Activated CD8-positive, alpha-beta memory T cell treated with anti-CD3 and anti-CD28 coated beads for 36 hours (primary cell): ENCODE measurements at regions not wholly inside any gene's neighbourhood (a gene's known extent, or its start where the extent isn't known, plus 50 kb on each side); places are given as distances from the start of the nearest gene placed in this dataset.
"Not testable (repeated sequence)": the region's sequence is repeated elsewhere in the genome, so short reads cannot be mapped to it uniquely, and the experiment has no call there.

Experiments
- CTCF ChIA-PET: fragments of 350-600 bp; sonication (Branson Sonifier 250); formaldehyde crosslinking; loops from one replicate; lab custom pipeline; 2021; ENCODE audit warnings: antibody characterized with exemption; lab: Charles Lee
- POLR2A ChIA-PET: fragments of 350-600 bp; sonication (Branson Sonifier 250); formaldehyde crosslinking; loops from one replicate; lab custom pipeline; 2021; ENCODE audit warnings: antibody characterized with exemption; lab: Charles Lee

GRCh38 chrY:7588176-7588575 lies 676.6 kb upstream of the AMELY start:
- CTCF ChIA-PET, POLR2A ChIA-PET: not testable (repeated sequence)

GRCh38 chrY:7562541-7562940 lies 651.0 kb upstream of the AMELY start:
- ChIA-PET POLR2A (no interaction called here), CTCF (no interaction called here)

DNA sequence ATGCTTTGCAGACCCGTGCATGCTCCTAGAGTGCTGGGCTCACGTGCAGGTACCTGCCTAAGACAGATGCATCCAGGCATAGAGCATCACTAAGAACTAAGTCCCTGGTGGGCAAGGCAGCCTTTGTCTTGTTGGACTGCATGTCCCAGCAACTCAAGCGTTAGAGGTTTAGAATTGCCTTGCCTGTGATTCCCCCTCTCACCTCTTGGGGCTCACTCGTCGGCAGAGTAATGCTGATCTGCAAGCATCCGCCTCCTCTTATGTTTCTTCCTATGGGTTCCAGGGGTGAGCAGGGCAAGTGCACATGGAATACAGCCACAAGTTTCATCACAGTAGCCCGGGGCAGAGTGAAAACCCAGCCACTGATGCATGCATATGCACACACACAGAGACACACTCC lies 646.1 kb upstream of the AMELY start:
- POLR2A ChIA-PET = no interaction called here

GRCh38 chrY:7555006-7555405 lies 643.5 kb upstream of the AMELY start:
- POLR2A ChIA-PET = no interaction called here
- CTCF ChIA-PET = no interaction called here

More for the DNA sequence above, 646.1 kb upstream of the AMELY start:
- CTCF ChIA-PET = no interaction called here

GRCh38 chrY:7545060-7545459 lies 633.5 kb upstream of the AMELY start:
- CTCF ChIA-PET = no interaction called here
- POLR2A ChIA-PET = no interaction called here

DNA sequence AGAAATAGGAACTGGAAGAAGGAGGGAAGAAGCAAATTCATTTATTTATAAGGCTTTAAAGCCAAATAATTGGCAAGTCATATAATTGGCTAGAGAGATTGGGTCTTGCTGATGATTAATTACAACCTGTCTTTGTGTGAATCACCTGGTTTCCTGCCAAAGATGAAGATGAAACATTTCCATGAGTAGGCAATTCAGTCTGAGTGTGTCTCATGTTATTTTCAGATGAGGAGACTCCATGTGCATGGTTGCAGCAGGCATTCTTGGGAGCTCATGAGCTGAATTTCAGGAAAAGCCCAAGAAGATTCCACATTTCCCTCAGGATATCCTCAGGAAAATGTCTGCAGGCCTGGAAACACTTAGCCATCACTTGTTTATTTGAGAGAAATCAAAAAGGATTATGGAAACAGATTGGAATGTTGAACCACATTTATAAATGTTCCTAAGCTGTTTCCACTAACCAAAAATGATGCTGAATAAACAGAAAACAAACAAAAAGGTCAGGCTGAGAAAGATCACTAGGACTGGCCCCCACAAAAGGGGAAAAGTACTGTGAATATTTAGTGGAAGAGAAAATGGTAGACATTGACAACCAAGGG lies 632.7 kb upstream of the AMELY start:
- POLR2A ChIA-PET = no interaction called here
- CTCF ChIA-PET = no interaction called here

DNA sequence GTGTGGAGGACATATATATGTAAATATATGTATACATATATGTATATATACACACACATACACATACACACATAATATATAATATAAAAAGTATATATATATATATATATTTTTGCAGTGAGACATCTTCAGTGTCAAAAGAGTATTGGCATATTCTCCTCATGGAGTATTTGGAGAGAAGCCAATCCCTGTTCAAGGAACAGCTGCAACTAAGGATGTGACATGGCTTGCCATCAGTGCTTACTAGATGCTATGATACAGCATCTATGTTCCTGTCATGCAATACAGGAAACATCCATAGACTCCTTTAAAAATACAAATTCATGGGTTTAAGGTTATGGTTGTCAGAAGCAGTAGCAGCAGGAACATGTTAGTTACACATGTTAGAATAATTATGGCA lies 632.0 kb upstream of the AMELY start:
- POLR2A ChIA-PET = no interaction called here
- CTCF ChIA-PET = no interaction called here

DNA sequence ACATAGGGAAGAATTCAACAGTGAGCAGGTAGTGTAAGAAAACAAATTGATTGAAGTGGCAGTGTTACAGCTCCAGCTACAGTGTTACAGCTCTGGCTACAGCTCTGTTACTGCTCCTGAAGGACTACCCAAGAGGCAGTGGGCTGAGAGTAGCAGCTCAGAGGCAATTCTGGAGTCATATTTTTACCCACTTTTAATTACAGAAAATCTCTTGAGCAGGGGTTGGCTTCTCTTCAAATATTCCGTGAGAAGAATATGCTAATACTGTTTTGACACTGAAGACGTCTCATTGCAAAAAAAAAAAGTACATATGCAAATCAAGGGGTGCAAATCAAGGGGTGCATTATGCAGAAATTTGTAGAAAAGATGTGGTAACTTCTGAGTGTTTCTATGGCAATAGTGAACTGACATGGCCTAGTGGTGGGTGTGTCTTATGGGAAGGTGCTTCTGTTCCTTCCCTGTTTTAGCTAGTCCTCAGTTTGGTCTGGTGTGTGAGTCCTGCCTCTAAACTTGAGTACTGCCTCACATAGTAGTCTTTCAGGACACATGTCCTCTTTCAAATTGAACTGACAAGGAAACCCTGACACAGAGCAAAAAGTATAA lies 630.8 kb upstream of the AMELY start:
- CTCF ChIA-PET = no interaction called here
- POLR2A ChIA-PET = no interaction called here

GRCh38 chrY:7529396-7529795 lies 617.8 kb upstream of the AMELY start:
- CTCF ChIA-PET = no interaction called here
- POLR2A ChIA-PET = no interaction called here

DNA sequence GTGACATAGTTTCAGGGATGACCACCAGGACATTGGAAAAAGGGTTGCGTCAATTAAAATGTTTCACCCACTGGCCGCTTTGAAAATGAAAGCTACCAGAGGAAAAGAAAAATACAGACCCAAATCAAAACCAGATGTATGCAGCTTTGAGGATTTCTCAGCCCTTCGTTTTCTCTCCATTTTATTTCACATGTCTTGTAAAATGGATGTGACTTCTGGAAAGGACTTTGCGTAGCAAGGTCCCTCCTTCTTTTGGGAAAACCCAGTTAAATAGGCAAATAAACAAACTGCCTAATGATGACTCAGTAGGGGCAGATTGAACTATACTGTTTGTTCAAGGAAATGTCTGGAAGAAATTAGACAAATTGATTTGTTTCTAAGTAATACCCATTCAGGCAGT lies 616.0 kb upstream of the AMELY start:
- CTCF ChIA-PET, POLR2A ChIA-PET: not testable (repeated sequence)

GRCh38 chrY:7518387-7518786 lies 606.8 kb upstream of the AMELY start:
- CTCF ChIA-PET = no interaction called here
- POLR2A ChIA-PET = no interaction called here

GRCh38 chrY:7516268-7516667 lies 604.7 kb upstream of the AMELY start:
- ChIA-PET CTCF (no interaction called here), POLR2A (no interaction called here)

- CTCF ChIA-PET = no interaction called here
- POLR2A ChIA-PET = no interaction called here
Observed at GRCh38 chrY:7515812-7516211, 604.3 kb upstream of the AMELY start.

DNA sequence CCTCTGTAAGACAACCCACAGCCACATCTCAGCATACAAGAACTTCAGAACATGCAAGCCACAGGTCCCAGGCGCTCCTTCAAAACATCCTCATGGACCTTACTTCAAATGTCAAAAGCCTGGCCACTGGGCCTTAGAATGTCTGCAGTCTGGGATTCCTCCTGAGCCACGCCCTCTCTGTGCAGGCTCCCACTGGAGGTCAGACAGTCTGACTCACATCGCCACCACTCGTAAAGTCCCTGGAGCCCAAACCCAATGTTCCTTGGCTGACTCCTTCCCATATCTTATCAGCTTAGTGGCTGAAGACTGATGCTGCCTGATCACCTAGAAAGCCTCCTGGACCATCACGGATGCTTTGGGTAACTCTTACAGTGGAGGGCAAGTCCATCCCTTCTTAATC lies 591.3 kb upstream of the AMELY start:
- CTCF ChIA-PET = no interaction called here

DNA sequence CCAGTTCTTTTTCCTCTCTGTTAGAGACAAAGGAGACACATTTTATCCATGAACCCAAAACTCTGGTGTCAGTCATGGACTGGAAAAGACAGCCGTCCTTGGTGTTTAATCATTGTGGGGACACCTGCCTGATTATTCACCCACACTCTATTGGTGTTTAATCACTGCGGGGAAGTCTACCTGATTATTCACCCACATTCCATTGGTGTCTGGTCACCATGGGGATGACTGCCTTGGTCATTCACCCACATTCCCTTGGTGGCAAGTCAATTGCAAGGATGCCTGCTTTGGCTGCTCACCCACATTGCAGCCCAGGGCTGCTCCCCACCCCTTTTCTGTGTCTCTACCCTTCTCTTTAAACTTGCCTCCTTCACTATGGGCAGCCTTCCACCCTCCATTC lies 589.7 kb upstream of the AMELY start:
- CTCF ChIA-PET = no interaction called here
- POLR2A ChIA-PET = no interaction called here

More for the DNA sequence above, 591.3 kb upstream of the AMELY start:
- POLR2A ChIA-PET = no interaction called here

DNA sequence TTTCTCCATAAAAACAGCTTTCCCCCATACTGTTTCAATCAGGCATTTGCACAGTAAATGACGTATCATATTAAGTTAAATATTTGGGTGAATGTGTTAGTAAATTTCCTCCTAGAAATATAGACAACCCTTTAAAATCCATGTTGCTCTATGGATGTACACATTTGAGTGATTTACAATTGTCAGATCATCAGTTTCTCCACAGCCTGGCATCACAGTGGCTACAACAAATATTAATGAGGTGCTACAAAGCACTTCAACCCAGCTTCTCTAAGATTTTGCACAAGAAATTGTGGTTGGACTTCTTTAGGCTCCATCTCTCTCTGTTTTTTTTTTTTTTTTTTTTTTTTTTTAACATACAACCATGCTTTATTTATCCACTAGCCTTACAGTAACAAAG lies 584.4 kb upstream of the AMELY start:
- ChIA-PET CTCF (no interaction called here), POLR2A (no interaction called here)

GRCh38 chrY:7484455-7485285 lies 573.1 kb upstream of the AMELY start:
- CTCF ChIA-PET, POLR2A ChIA-PET: not testable (repeated sequence)

DNA sequence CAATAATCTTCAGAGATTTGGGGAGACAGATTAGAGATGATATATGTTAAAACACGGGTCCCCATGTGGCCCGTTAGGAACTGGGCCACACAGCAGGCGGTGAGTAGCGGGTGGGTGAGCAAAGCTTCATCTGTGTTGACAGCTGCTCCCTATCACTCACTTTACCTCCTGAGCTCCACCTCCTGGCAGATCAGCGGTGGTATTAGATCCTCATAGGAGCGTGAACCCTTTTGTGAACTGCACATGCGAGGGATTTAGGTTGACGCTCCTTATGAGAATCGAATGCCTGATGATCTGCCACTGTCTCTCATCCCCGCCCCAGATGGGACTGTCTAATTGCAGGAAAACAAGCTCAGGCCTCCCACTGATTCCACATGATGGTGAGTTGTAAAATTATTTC lies 560.4 kb upstream of the AMELY start:
- POLR2A ChIA-PET = no interaction called here
- CTCF ChIA-PET = no interaction called here

DNA sequence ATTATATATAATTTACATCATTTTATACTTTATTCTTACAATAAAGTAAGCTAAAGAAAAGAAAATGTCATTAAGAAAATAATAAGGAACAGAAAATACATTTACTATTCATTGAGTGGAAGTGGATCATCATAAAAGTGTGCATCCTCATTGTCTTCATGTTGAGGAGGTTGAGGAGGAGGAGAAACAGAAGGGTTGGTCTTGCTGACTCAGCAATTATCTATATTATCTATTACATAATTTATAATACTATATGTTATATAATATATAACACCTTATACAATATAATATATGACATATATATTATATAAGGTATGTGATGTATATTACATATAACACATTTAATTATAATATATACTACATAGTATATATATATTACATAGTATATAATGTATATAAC lies 558.5 kb upstream of the AMELY start:
- POLR2A ChIA-PET = no interaction called here
- CTCF ChIA-PET = no interaction called here

GRCh38 chrY:7468951-7469745 lies 557.6 kb upstream of the AMELY start:
- CTCF ChIA-PET = no interaction called here
- POLR2A ChIA-PET = no interaction called here
